Endodermal cell (in vitro differentiated cells): ENCODE measurements at regions not wholly inside any gene's neighbourhood (a gene's known extent, or its start where the extent isn't known, plus 50 kb on each side); places are given as distances from the start of the nearest gene placed in this dataset.

Experiments
- DNase-seq: peaks from one replicate; pipeline ENCODE4 v3.0.0-alpha.2; 2017
- H3K27ac ChIP-seq: 2 replicates; pipeline ENCODE4 v1.5.1; 2013; ENCODE audit warnings: mild to moderate bottlenecking, low read depth, low read length, moderate library complexity
- H3K27me3 ChIP-seq: 2 replicates; pipeline ENCODE4 v1.6.1; 2013; ENCODE audit warnings: mild to moderate bottlenecking, low read length, moderate library complexity; ENCODE audit not compliant: insufficient read depth, control insufficient read depth, poor library complexity, severe bottlenecking
- H3K36me3 ChIP-seq: 2 replicates; pipeline ENCODE4 v1.7.0; 2013; ENCODE audit warnings: mild to moderate bottlenecking, low read length, moderate library complexity; ENCODE audit not compliant: control insufficient read depth, insufficient read depth
- H3K4me1 ChIP-seq: one replicate; pipeline ENCODE4 v1.7.0; 2013; ENCODE audit warnings: low read length; ENCODE audit not compliant: control insufficient read depth, insufficient read depth
- H3K4me3 ChIP-seq: 2 replicates; pipeline ENCODE4 v1.5.1; 2013; ENCODE audit warnings: mild to moderate bottlenecking, low read length, moderate library complexity
- H3K9ac ChIP-seq: 2 replicates; pipeline ENCODE4 v1.6.1; 2013; ENCODE audit warnings: mild to moderate bottlenecking, low read length, moderate library complexity; ENCODE audit not compliant: poor library complexity, severe bottlenecking; ENCODE audit errors: extremely low read depth
- H3K9me3 ChIP-seq: 2 replicates; pipeline ENCODE4 v1.6.1; 2013; ENCODE audit warnings: mild to moderate bottlenecking, low read length, moderate library complexity; ENCODE audit not compliant: control insufficient read depth
- H3K27ac Mint-ChIP-seq: 2 replicates; pipeline ENCODE4 v1.8.0; 2020; ENCODE audit warnings: mixed read lengths
- H3K27me3 Mint-ChIP-seq: 2 replicates; pipeline ENCODE4 v1.8.0; 2021; ENCODE audit warnings: mild to moderate bottlenecking, mixed read lengths; ENCODE audit not compliant: insufficient read depth
- H3K36me3 Mint-ChIP-seq: 2 replicates; pipeline ENCODE4 v1.8.0; 2020; ENCODE audit warnings: low read depth, mixed read lengths
- H3K4me1 Mint-ChIP-seq: 2 replicates; pipeline ENCODE4 v1.8.0; 2020; ENCODE audit warnings: mixed read lengths
- H3K4me3 Mint-ChIP-seq: 2 replicates; pipeline ENCODE4 v1.8.0; 2020; ENCODE audit warnings: mild to moderate bottlenecking, moderate library complexity, mixed read lengths
- H3K9me3 Mint-ChIP-seq: 2 replicates; pipeline ENCODE4 v1.8.0; 2020; ENCODE audit warnings: mild to moderate bottlenecking, mixed read lengths
- WGBS, 2 experiments: methylation state at CpG; one replicate each; pipeline versions ENCODE4 v1.1.5 to v1.1.7; 2013; ENCODE audit warnings: missing lambda C conversion rate in 2 of 2, mixed read lengths in 1 of 2; ENCODE audit not compliant: insufficient coverage in 1 of 2, insufficient read length in 1 of 2; 5-methylcytosine and 5-hydroxymethylcytosine counted together
- TF ChIP-seq, protein P1 (sequence below): fragments of 200-600 bp; sonication (generic); conservative IDR thresholded peaks from 2 replicates; pipeline ENCODE4 v1.5.0; 2021; ENCODE audit warnings: antibody characterized with exemption, mild to moderate bottlenecking

DNA sequence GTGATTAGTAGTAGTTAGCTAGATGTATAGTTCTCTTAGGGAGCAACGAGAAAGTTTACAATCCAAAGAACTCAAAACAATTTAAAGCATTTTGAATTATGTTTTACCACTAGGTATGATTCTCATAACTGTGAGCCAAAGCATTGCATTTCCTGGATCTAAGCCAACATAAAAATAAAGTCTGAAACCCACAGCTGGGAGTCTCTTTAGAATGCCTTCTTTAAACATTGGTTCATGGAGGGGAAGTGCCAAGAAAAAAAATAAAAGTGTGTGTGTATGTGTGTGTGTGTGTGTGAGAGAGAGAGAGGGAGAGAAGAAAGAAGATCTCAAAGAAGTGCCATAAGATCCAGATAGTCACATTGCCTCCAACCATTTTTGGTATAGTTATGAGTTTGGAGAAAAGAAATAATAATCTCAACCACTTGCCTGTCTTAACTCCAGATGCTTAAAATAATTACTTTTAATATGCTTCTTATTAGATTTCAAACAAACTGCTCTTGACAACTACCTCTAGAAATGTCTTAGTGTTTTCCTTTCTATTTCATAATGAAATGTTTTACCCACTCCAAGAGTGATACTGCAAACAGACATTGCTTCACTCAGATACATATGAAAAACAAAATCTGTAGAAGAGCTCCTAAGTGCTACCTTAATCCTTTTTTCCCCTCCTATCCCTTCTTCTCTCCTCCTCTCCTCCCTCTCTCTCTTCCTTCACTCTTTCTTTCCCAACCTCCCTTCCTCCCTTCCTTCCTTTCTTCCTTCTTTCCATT is 554.1 kb downstream of the KCTD12 start:
- TF ChIP-seq, protein P1, sequence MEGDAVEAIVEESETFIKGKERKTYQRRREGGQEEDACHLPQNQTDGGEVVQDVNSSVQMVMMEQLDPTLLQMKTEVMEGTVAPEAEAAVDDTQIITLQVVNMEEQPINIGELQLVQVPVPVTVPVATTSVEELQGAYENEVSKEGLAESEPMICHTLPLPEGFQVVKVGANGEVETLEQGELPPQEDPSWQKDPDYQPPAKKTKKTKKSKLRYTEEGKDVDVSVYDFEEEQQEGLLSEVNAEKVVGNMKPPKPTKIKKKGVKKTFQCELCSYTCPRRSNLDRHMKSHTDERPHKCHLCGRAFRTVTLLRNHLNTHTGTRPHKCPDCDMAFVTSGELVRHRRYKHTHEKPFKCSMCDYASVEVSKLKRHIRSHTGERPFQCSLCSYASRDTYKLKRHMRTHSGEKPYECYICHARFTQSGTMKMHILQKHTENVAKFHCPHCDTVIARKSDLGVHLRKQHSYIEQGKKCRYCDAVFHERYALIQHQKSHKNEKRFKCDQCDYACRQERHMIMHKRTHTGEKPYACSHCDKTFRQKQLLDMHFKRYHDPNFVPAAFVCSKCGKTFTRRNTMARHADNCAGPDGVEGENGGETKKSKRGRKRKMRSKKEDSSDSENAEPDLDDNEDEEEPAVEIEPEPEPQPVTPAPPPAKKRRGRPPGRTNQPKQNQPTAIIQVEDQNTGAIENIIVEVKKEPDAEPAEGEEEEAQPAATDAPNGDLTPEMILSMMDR = no peak
- no peaks in the 10 kb centered on the region for H3K4me1 ChIP-seq
- no peak overlapping the region for H3K4me3 ChIP-seq
- WGBS, 2 experiments = no CpG with 5 or more reads among the region's 1 CpG
- Mint-ChIP-seq H3K4me3 (no peak overlapping the region), H3K36me3 (no peaks in the 10 kb centered on the region), H3K27me3 (peaks cover 48% of the 10 kb centered on the region), H3K27ac (no peak overlapping the region), H3K9me3 (no peaks in the 10 kb centered on the region), H3K4me1 (no peaks in the 10 kb centered on the region)
- H3K36me3 ChIP-seq = no peaks in the 10 kb centered on the region
- H3K27me3 ChIP-seq = peaks cover 4% of the 10 kb centered on the region
- no peaks in the 10 kb centered on the region for H3K9me3 ChIP-seq
- no peak overlapping the region for H3K9ac ChIP-seq
- no peak for DNase-seq
- H3K27ac ChIP-seq = no peak overlapping the region

DNA sequence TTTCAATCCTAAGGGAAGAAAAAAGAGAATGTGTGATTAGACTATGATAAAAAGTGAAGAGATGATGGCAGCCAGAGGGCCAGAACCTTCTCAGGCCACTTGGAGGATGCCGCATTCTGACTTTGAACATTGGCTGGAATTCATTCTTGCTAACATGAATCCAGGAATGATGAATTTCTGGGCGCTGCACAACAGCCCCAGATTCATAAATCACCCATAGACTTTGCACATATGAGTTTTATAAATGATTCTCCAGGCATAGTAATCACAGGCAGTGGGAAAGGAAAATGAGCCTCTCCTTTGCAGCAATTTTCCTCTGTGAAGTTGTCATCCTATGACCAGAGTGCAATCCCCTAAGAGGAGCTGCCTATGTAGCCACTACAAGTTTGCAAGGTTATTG is 555.4 kb downstream of the KCTD12 start:
- H3K36me3 Mint-ChIP-seq = no peaks in the 10 kb centered on the region
- TF ChIP-seq, protein P1 = no peak
- H3K4me1 Mint-ChIP-seq = no peaks in the 10 kb centered on the region
- DNase-seq = no peak
- Histone ChIP-seq H3K4me3 (no peak overlapping the region), H3K4me1 (no peaks in the 10 kb centered on the region), H3K36me3 (no peaks in the 10 kb centered on the region), H3K27me3 (no peaks in the 10 kb centered on the region), H3K9ac (no peak overlapping the region), H3K9me3 (no peaks in the 10 kb centered on the region), H3K27ac (no peak overlapping the region)
- H3K9me3 Mint-ChIP-seq = no peaks in the 10 kb centered on the region
- no peak overlapping the region for H3K4me3 Mint-ChIP-seq
- H3K27ac Mint-ChIP-seq = no peak overlapping the region
- 85% methylated on average over 2 of the region's 2 CpGs; no CpG with 5 or more reads in 1 of the 2 experiments for WGBS, 2 experiments
- peaks cover 42% of the 10 kb centered on the region for H3K27me3 Mint-ChIP-seq

GRCh38 chr13:76329866-76330580 is 556.2 kb downstream of the KCTD12 start:
- H3K27ac Mint-ChIP-seq = no peak overlapping the region
- no peaks in the 10 kb centered on the region for H3K4me1 Mint-ChIP-seq
- 100% methylated on average over 2 of the region's 2 CpGs; no CpG with 5 or more reads in 1 of the 2 experiments for WGBS, 2 experiments
- no peaks in the 10 kb centered on the region for H3K9me3 ChIP-seq
- no peaks in the 10 kb centered on the region for H3K27me3 ChIP-seq
- H3K4me3 ChIP-seq = no peak overlapping the region
- H3K4me1 ChIP-seq = no peaks in the 10 kb centered on the region
- no peak overlapping the region for H3K9ac ChIP-seq
- peaks cover 42% of the 10 kb centered on the region for H3K27me3 Mint-ChIP-seq
- DNase-seq = no peak
- TF ChIP-seq, protein P1 = no peak
- H3K9me3 Mint-ChIP-seq = no peaks in the 10 kb centered on the region
- no peaks in the 10 kb centered on the region for H3K36me3 Mint-ChIP-seq
- H3K27ac ChIP-seq = no peak overlapping the region
- H3K36me3 ChIP-seq = no peaks in the 10 kb centered on the region
- H3K4me3 Mint-ChIP-seq = no peak overlapping the region
